GM18520 (cell line): ENCODE measurements at regions not wholly inside any gene's neighbourhood (a gene's known extent, or its start where the extent isn't known, plus 50 kb on each side); places are given as distances from the start of the nearest gene placed in this dataset.

Experiments
- ATAC-seq: cut with Tn5 transposase; IDR thresholded peaks from one replicate; pipeline ENCODE4 v1.9.1; 2021; ENCODE audit not compliant: unreplicated experiment

- ATAC-seq: no peak
Observed at GRCh38 chr3:77967621-77968020, 927.7 kb downstream of the ROBO2 start.

DNA sequence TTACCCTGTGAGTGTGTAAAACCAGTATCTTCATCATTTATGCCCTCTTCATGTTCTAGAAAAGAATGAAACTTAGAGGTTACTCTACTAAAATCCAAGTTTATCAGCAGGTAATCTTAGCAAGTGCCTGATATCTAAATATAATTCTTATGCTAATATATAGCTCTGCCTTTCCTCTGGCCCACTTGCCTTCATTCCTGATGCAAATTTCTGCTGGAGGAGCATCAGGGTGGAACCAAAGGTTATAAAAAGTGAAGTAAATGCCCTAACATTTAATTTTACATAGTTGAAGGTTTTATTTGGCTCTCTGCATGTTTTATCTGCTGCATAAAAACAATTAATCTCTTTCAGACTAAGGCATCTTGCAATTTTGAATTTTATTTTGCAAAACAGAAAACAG lies 936.2 kb downstream of the ROBO2 start:
- no peak for ATAC-seq

DNA sequence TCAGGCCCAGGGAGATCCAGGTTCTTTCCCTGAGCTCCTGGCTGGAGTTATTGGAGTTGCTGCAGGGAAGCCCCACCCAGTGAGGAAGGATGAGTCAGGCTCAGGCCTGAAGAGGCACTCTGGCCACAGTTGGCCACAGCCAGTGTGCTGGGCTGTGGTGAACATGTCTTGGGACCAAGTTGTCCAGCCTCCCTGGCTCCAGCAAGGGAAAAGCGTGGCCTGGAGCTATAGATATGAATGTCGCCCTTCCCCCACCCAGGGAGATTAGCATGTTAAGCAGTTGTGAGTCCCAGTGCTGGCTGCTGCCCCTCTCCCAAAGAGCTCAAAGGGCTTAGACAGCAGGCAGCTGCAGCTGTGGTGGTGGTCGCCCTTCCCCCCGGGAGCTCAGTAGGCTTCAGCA lies 963.2 kb downstream of the ROBO2 start:
- ATAC-seq: no peak

- no peak for ATAC-seq
Observed at GRCh38 chr3:78004571-78004970, 964.7 kb downstream of the ROBO2 start.

DNA sequence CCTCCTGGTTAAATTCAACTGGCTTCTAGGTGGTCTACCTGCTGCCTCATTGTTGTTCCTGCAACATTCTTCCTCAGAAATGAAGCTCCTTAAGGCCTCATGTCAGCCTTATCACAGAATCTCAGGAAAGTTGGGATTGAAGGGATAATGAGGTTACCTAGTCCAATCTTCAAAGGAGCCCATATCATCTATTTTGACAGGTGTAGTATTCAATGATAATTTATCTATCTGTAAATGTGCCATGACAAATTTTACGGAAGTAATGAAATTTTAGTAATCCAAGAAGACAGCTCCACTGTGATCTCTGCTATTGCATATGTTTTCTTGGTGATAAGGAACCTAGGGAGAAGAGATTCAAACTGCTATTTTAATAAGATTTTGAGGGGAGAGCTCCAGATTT lies 973.8 kb downstream of the ROBO2 start:
- ATAC-seq: no peak

DNA sequence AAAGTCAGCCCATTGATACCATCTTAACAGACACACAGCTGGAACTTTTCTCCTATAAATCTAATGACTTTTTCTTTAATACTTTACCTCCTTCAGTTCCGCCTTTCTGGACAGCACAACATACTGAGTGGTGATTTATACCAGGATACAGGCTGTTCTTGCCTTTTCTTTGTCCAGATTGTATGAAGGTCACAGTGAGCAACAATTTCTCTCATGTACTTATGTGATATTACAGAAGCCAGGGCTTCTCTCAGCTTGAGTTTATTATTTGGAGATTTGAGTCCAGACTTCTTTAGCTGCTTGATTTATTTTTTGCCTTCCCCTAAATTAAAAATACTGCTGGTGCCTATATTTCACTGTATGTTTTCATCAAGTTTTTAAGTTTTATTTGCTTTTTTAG lies 976.0 kb downstream of the ROBO2 start:
- no peak for ATAC-seq

DNA sequence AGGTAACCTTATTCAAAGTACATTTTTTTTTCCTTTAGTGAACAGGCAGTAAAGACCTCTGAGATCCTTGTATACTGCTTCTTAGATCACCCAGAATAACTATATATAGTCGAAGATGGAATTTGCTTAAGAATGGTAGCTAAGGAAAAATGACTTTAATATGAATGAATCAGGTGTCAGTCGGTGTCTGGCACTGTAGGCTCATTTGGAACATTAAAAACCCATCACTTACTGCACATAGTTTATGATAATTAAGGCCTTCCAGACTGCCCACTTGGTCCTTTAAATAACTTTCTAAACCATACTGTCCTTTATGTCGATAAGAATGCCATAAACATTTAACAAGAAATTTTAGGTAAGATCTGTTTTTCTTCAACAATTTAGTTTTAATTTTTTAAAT lies 981.8 kb downstream of the ROBO2 start:
- ATAC-seq: no peak

DNA sequence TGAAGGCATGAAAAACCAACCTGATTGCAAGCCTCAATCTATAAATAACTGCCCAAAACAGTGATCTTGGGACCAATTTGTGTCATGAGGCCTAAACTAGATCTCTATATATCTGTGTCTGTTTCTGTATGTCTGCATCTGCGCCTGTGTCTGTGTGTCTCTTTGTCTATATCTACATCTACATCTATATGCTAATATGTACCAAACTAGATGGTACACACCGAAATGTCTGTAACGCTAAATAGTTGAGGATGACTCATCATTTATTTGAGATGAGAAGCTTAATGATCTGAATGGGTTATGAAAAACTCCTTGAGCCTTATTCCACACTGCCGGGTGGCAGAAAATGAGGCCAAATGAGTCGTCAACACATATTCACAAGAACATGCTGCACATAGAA lies 982.3 kb downstream of the ROBO2 start:
- ATAC-seq: no peak

DNA sequence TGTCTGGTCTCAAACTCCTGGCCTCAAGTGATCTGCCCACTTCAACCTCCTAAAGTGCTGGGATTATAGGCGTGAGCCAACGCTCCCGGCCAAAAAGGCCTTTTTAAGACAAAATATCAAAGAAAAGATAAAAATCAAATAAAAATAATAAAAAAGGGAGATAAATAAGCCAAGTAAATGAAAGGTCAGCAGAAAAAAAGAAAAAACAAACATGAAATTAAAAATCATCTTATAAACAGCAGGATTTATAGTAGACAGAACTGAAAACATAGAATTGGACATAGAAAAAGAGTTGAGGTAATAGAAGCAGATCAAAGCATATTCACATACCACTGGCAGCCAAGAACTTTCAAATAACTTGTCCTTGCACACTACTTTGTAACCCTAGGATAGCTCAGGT lies 983.4 kb downstream of the ROBO2 start:
- no peak for ATAC-seq

DNA sequence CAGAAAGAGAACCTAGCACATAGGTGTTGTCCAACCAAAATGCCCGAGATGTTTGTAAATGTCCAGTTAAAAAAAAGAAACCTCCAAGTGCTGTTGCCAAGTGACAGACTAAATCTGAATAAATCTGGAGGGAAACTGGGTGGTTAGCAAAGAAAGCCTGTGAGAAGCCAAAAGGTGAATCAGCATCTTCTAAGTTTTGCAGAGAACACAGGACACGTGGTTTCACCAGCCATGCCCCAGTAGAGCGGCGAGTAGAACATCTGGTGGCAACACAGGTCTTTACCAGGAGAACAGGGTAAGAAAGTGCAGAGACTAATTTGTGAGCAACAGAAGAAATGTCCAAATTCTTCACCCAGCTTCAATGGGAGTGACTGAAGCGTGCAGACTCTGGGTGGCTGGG lies 986.0 kb downstream of the ROBO2 start:
- no peak for ATAC-seq

- ATAC-seq: no peak
Observed at GRCh38 chr3:78026318-78026828, 986.5 kb downstream of the ROBO2 start.

GRCh38 chr3:78029775-78030174 lies 989.9 kb downstream of the ROBO2 start:
- ATAC-seq: no peak

- ATAC-seq: no peak
Observed at GRCh38 chr3:78035131-78035641, 995.3 kb downstream of the ROBO2 start.

- no peak for ATAC-seq
Observed at GRCh38 chr3:78041486-78041885, 1001.6 kb downstream of the ROBO2 start.

DNA sequence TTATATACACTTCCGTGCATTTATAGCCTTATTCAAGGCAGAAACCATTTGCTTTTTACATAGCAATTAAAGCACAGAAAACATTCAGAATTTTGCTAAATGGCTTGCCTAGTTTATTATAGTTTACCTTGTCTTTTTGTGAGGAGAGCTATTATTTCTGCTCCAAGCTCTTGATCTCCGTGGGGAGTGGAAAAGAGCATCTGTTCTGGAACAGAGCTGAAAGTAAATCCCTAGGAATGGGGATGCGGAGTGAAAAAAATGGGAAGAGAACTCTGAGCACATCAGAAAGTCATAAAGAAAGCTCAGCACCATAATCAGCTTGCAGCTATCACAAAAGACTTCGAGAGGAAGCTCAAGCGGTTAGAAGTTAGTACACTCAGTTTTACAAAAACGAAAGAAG lies 1006.7 kb downstream of the ROBO2 start:
- no peak for ATAC-seq

DNA sequence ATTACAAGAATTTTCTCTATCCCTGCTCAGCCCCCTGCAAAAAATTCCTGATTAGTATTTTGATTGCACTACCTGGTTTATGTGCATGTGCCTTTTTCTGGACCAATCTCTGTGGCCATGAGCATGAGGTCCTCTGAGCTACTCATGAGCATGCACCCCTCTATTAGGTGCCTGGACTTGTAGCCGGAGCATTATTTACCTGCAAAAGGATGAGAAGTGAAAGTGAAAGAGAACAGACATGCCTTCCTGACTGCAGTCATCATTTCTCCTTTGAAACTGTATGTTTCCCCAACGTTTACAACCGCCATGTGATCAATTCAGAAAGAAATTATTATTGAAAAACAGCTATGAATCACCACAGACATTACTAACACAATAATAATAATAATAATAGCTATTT lies 1008.8 kb downstream of the ROBO2 start:
- peak; percentile 57 for ATAC-seq

GRCh38 chr3:78049521-78049920 lies 1009.6 kb downstream of the ROBO2 start:
- ATAC-seq: no peak

GRCh38 chr3:78050276-78051065 lies 1010.6 kb downstream of the ROBO2 start:
- ATAC-seq: no peak

DNA sequence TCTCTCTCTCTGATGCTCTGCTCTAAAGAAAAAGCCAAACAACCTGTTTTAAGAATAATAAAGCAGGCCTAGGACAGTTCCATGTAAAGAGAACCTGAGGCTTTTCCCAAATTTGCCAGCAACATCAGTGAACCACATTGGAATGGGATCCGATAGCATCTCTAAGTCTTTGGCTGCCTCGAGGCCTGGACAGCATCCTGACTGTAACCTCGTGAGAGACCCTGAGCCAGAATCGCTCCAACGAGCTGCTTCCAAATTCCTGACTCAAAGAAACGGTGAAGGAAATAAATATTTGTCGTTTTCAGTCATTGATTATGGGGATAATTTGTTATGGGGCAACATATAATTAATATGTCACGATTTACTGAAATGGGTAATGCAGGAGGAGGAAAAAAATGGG lies 1012.8 kb downstream of the ROBO2 start:
- no peak for ATAC-seq

GRCh38 chr3:78066287-78066686 lies 1026.4 kb downstream of the ROBO2 start:
- no peak for ATAC-seq

DNA sequence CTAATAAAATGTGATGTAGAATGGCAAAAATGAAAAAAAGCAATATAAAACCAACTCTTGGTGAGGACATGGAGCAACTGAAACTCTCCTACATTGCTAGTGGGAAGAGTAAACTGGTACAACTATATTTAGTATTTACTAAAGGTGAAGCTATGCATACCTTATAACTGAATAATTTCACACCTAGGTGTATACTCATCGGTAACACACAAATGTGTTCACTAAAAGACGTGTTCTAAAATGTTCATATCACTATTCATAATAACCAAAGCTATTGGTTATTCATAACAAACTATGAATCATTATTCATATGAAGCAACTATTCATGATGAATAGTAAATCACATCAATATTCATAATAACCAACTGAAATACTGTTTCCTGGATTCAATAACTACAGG lies 1030.3 kb downstream of the ROBO2 start:
- no peak for ATAC-seq

GRCh38 chr3:78076379-78076778 lies 1036.5 kb downstream of the ROBO2 start:
- no peak for ATAC-seq

DNA sequence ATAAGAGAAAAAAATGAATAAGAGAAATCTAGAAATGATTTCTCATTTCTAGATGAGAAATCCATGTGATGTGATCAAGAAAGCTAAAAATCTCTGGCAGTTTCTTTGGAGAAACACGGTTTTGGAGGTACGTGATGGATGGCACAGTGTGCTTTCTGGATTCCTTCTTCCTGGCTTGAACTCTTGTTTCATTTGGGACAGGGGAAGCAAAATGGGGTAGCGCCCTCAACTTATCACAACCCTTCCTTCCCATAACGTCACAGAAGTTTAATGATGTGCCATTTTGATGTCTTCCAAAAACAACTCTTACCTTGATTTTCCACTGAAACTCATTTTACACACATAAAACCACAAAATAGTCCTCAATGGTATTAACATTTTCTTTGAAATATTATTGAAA lies 1037.3 kb downstream of the ROBO2 start:
- ATAC-seq: no peak
